Kidney (tissue), 13 donors: ENCODE measurements at regions not wholly inside any gene's neighbourhood (a gene's known extent, or its start where the extent isn't known, plus 50 kb on each side); places are given as distances from the start of the nearest gene placed in this dataset.

Source experiments
- DNase-seq, 5 donors: peaks; one replicate each; pipeline ENCODE4 v3.0.0-alpha.2; 2013 to 2020
- FAIRE-seq: peaks from 2 replicates; lab custom pipeline; 2012; peaks lifted over from hg19 to GRCh38; lab: Jason Lieb, UNC
- H3K27ac ChIP-seq, 2 donors: one replicate each; pipeline ENCODE4 v1.7.0; 2013; ENCODE audit warnings: low read depth in 2 of 2, low read length in 2 of 2, inconsistent platforms in 1 of 2
- H3K27me3 ChIP-seq: one replicate; pipeline ENCODE4 v1.7.1; 2013; ENCODE audit warnings: low read length, inconsistent platforms; ENCODE audit not compliant: control insufficient read depth, insufficient read depth
- H3K36me3 ChIP-seq, 3 donors: one replicate each; pipeline versions ENCODE4 v1.7.0 to v1.7.1; 2013; ENCODE audit warnings: low read length in 3 of 3, control low read depth in 1 of 3, inconsistent platforms in 1 of 3; ENCODE audit not compliant: insufficient read depth in 3 of 3, control insufficient read depth in 2 of 3
- H3K4me1 ChIP-seq, 3 donors: one replicate each; pipeline versions ENCODE4 v1.7.0 to v1.7.1; 2013; ENCODE audit warnings: low read length in 3 of 3, inconsistent platforms in 1 of 3, low read depth in 1 of 3; ENCODE audit not compliant: control insufficient read depth in 2 of 3, insufficient read depth in 2 of 3
- H3K4me3 ChIP-seq, 3 donors: one replicate each; pipeline versions ENCODE4 v1.7.0 to v1.8.1; 2013; ENCODE audit warnings: low read length in 3 of 3, control low read depth in 1 of 3, inconsistent platforms in 1 of 3
- H3K9ac ChIP-seq, 3 donors: one replicate each; pipeline versions ENCODE4 v1.7.0 to v1.7.1; 2013; ENCODE audit warnings: low read length in 3 of 3, control low read depth in 1 of 3, inconsistent platforms in 1 of 3
- H3K9me3 ChIP-seq, 3 donors: one replicate each; pipeline versions ENCODE4 v1.7.0 to v1.7.1; 2013; ENCODE audit warnings: low read length in 3 of 3, control low read depth in 1 of 3, inconsistent platforms in 1 of 3; ENCODE audit not compliant: control insufficient read depth in 2 of 3, insufficient read depth in 1 of 3
- CTCF ChIP-seq: IDR thresholded peaks from 3 replicates; pipeline ENCODE4 v1.5.1; 2012; ENCODE audit warnings: mild to moderate bottlenecking, moderate library complexity, borderline replicate concordance; ENCODE audit not compliant: insufficient read depth; ENCODE audit errors: extremely low read depth
- intact Hi-C: fragments of 100-400 bp; cut with DNase I; formaldehyde crosslinking; loops from one replicate; pipeline ENCODE4 v1.11.1; 2022
- donor health status: control.
- donor health status: control.
- donor health status: control.
- donor health status: control.
- donor health status: control.
- donor health status: DM: yes; HTN: yes; CAD: no.
- donor health status: Normal renal cell carcinoma (clear cell type).

GRCh38 chr1:115547696-115548095, 94.1 kb upstream of the VANGL1 start:
- no peak overlapping the region for H3K27ac ChIP-seq
- no peak for TF ChIP-seq CTCF
- H3K9me3 ChIP-seq, result no peaks in the 10 kb centered on the region
- peaks cover 0 to 5% (median 0%) of the 10 kb centered on the region in 3 donors for H3K4me1 ChIP-seq
- intact Hi-C loops, result no loop called here
- FAIRE-seq (no peak), DNase-seq (no peak)
- H3K4me3 ChIP-seq, result no peak overlapping the region
- H3K36me3 ChIP-seq, result no peaks in the 10 kb centered on the region
- no peaks in the 10 kb centered on the region for H3K27me3 ChIP-seq
- H3K9ac ChIP-seq, result no peak overlapping the region

GRCh38 chr1:115546846-115547245, 94.9 kb upstream of the VANGL1 start:
- intact Hi-C loops, result no loop called here
- no peak for FAIRE-seq
- no peak for TF ChIP-seq CTCF
- Histone ChIP-seq H3K9ac (no peak overlapping the region), H3K27ac (no peak overlapping the region), H3K36me3 (no peaks in the 10 kb centered on the region), H3K4me3 (no peak overlapping the region), H3K9me3 (no peaks in the 10 kb centered on the region), H3K4me1 (peaks cover 0 to 5% (median 0%) of the 10 kb centered on the region in 3 donors), H3K27me3 (no peaks in the 10 kb centered on the region)
- DNase-seq, result no peak

- DNase-seq (peak in 3 of 5 donors; percentile 57 to 72 (median 64)), FAIRE-seq (no peak)
- H3K4me3 ChIP-seq, result no peak overlapping the region
- no peaks in the 10 kb centered on the region for H3K9me3 ChIP-seq
- H3K4me1 ChIP-seq, result peaks cover 0 to 5% (median 0%) of the 10 kb centered on the region in 3 donors
- TF ChIP-seq CTCF, result peak; percentile 53
- peak overlapping the region in 1 of 2 donors; percentile 1 for H3K27ac ChIP-seq
- no peak overlapping the region for H3K9ac ChIP-seq
- no peaks in the 10 kb centered on the region for H3K36me3 ChIP-seq
- intact Hi-C loops, result no loop called here
- H3K27me3 ChIP-seq, result no peaks in the 10 kb centered on the region
Observed at GRCh38 chr1:115545791-115546733, 95.7 kb upstream of the VANGL1 start.
